Endothelial cell of umbilical vein (primary cell): ENCODE measurements at regions not wholly inside any gene's neighbourhood (a gene's known extent, or its start where the extent isn't known, plus 50 kb on each side); places are given as distances from the start of the nearest gene placed in this dataset.

Experiments used
- EZH2 ChIP-seq: IDR thresholded peaks from 2 replicates; pipeline ENCODE4 v1.6.1; 2012; ENCODE audit warnings: borderline replicate concordance, low read depth, mild to moderate bottlenecking, moderate library complexity, low read length, inconsistent platforms; ENCODE audit not compliant: severe bottlenecking
- FOS ChIP-seq: IDR thresholded peaks from 2 replicates; pipeline ENCODE4 v1.6.1; 2011; ENCODE audit warnings: mild to moderate bottlenecking, low read length, moderate library complexity, borderline replicate concordance; ENCODE audit not compliant: insufficient read depth
- GATA2 ChIP-seq: IDR thresholded peaks from 2 replicates; pipeline ENCODE4 v1.7.0; 2011; ENCODE audit warnings: low read depth, mild to moderate bottlenecking, moderate library complexity, mixed read lengths, low read length; ENCODE audit not compliant: insufficient read length, insufficient read depth
- POLR2AphosphoS5 ChIP-seq: IDR thresholded peaks from 2 replicates; pipeline ENCODE4 v1.6.1; 2012; ENCODE audit warnings: low read depth, mild to moderate bottlenecking, control low read depth, low read length, moderate library complexity; ENCODE audit not compliant: insufficient read depth
- TF ChIP-seq, protein P1 (sequence below), 2 donors: IDR thresholded peaks; 1 replicate in 1 of 2; 2 replicates in 1 of 2; pipeline ENCODE4 v1.5.1; 2011; ENCODE audit warnings: low read length in 2 of 2, mild to moderate bottlenecking in 2 of 2, moderate library complexity in 2 of 2, control low read depth in 1 of 2, inconsistent platforms in 1 of 2, low read depth in 1 of 2; ENCODE audit not compliant: insufficient read depth in 1 of 2; ENCODE audit errors: extremely low read depth in 1 of 2
- TF ChIP-seq, protein P2 (sequence below): IDR thresholded peaks from 2 replicates; pipeline ENCODE4 v1.6.1; 2011; ENCODE audit not compliant: insufficient read depth, insufficient read length

DNA sequence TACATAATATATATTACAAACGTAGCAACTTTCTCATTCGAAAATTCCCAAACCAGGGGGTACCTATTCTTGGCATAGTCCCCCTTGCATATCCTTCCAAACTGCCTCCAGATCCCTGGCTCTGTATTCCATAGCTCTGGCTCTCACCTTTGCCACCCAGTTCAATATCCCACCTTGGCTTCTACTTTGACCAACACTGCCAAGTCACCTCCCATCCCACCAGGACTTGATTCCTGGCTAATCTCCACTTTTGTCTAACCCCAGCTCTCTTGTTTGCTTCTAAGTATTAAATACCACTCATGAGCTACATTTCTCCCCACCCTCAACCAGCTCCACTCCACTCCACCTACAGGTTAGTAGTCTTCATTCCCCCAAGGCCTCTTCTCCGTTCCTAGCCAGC, 103.2 kb upstream of the WDR75 start:
- TF ChIP-seq, protein P1, sequence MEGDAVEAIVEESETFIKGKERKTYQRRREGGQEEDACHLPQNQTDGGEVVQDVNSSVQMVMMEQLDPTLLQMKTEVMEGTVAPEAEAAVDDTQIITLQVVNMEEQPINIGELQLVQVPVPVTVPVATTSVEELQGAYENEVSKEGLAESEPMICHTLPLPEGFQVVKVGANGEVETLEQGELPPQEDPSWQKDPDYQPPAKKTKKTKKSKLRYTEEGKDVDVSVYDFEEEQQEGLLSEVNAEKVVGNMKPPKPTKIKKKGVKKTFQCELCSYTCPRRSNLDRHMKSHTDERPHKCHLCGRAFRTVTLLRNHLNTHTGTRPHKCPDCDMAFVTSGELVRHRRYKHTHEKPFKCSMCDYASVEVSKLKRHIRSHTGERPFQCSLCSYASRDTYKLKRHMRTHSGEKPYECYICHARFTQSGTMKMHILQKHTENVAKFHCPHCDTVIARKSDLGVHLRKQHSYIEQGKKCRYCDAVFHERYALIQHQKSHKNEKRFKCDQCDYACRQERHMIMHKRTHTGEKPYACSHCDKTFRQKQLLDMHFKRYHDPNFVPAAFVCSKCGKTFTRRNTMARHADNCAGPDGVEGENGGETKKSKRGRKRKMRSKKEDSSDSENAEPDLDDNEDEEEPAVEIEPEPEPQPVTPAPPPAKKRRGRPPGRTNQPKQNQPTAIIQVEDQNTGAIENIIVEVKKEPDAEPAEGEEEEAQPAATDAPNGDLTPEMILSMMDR (IDR thresholded peaks at IDR 0.05; ENCODE audit: extremely low read depth in 1 of 2, insufficient read depth in 1 of 2, low read depth in 1 of 2, low read length in 2 of 2), result no peak
- TF ChIP-seq POLR2AphosphoS5 (no peak), EZH2 (no peak), GATA2 (no peak), FOS (no peak)
- TF ChIP-seq, protein P2, sequence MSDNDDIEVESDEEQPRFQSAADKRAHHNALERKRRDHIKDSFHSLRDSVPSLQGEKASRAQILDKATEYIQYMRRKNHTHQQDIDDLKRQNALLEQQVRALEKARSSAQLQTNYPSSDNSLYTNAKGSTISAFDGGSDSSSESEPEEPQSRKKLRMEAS, result no peak
